Testis (tissue), 2 donors: ENCODE measurements at regions not wholly inside any gene's neighbourhood (a gene's known extent, or its start where the extent isn't known, plus 50 kb on each side); places are given as distances from the start of the nearest gene placed in this dataset.

Source experiments
- DNase-seq: peaks from one replicate; pipeline ENCODE4 v3.0.0-alpha.2; 2019
- H3K27ac ChIP-seq, 2 donors: fragments of 200-600 bp; sonication (generic); one replicate each; pipeline ENCODE4 v1.5.1; 2019
- H3K27me3 ChIP-seq: fragments of 200-600 bp; sonication (generic); one replicate; pipeline ENCODE4 v1.5.1; 2019
- H3K36me3 ChIP-seq: fragments of 200-600 bp; sonication (generic); one replicate; pipeline ENCODE4 v1.5.1; 2017; ENCODE audit warnings: low read depth; ENCODE audit errors: missing control alignments
- H3K4me1 ChIP-seq: fragments of 200-600 bp; sonication (generic); one replicate; pipeline ENCODE4 v1.5.1; 2019
- H3K4me3 ChIP-seq, 2 donors: fragments of 200-600 bp; sonication (generic); one replicate each; pipeline ENCODE4 v1.5.1; 2017 to 2019
- H3K9me3 ChIP-seq: fragments of 200-600 bp; sonication (generic); one replicate; pipeline ENCODE4 v1.5.1; 2017
- POLR2A ChIP-seq: fragments of 450-650 bp; IDR thresholded peaks from one replicate; pipeline ENCODE4 v1.6.1; 2017; ENCODE audit warnings: antibody characterized with exemption, mild to moderate bottlenecking, moderate library complexity
- WGBS, 2 donors: methylation state at CpG; one replicate each; pipeline ENCODE4 v1.1.5; 2018; 5-methylcytosine and 5-hydroxymethylcytosine counted together
- intact Hi-C: fragments of 100-400 bp; cut with DNase I; formaldehyde crosslinking; loops from one replicate; pipeline ENCODE4 v1.15.1; 2023; ENCODE audit warnings: low total_unique reads
- TF ChIP-seq, protein P1 (sequence below), 3 experiments: fragments of 450-650 bp in 2 of 3; fragments of 200-600 bp in 1 of 3; sonication (generic) in 1 of 3; IDR thresholded peaks; one replicate each; pipeline ENCODE4 v1.5.1; 2016 to 2019; ENCODE audit warnings: antibody characterized with exemption in 3 of 3, mild to moderate bottlenecking in 2 of 3, moderate library complexity in 1 of 3

DNA sequence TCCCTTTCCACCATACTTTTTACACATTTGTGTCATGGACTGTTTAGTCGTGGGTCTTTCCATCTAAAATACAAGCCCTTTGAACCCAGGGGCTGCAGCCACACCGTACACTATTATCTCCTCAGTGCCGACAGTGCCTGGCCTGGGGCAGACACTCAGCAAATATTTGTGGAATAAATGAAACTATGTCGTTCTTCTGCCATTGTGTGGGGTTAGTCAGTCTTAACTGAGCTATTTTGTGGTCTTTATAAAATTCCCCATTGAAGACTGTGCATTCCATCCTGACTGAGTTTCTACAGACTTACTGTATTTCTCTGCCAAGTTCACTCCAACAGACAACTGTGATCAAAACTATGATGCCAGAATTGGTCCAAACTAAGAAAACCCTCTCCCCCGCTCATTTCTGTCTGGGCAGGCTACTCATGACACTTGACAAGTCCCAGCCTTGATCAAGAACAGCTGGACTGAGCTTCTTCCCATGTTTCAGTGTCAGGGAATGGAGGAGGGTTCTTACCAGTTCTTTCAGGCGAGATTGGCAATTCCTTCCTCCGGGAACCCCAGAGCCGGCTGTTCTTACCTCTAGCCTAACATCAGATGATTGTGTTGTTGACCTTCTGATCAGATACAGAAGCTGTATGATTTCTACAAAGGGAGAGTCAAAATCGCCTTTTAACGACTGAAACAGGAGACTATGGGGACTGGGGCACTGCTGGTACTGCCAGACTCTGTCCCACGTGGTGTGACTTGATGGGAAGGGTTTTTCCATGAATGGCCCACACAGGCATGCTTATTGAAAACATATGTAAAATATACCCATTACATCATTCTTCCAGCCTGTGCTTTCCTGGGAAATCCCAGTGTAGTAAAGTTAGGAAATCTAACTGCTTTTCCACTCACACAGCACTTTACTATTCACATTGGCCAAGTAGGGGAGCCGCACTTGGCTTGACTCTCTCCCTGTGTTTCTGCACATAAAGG, 77.4 kb upstream of the NPAS2 start:
- intact Hi-C loops: no loop called here

DNA sequence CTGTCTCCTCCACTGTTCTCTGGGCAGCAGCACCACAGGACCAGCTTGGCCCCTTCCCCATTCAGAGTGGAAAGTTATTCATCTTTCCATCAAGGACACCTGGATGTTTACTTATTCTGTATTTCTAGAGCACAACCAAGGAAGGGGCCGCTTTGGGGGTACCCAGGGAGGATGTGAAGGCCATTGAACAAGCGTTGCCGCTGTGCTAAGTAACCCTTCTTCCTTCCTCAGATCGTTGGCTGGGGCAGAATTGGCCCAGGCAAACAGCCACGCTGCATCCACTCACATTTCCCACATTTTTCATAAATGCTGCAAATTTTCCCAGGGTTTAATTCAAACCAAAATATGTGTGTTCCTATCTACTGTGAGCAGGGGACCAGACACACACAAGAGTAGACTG, 76.2 kb upstream of the NPAS2 start:
- TF ChIP-seq, protein P1, sequence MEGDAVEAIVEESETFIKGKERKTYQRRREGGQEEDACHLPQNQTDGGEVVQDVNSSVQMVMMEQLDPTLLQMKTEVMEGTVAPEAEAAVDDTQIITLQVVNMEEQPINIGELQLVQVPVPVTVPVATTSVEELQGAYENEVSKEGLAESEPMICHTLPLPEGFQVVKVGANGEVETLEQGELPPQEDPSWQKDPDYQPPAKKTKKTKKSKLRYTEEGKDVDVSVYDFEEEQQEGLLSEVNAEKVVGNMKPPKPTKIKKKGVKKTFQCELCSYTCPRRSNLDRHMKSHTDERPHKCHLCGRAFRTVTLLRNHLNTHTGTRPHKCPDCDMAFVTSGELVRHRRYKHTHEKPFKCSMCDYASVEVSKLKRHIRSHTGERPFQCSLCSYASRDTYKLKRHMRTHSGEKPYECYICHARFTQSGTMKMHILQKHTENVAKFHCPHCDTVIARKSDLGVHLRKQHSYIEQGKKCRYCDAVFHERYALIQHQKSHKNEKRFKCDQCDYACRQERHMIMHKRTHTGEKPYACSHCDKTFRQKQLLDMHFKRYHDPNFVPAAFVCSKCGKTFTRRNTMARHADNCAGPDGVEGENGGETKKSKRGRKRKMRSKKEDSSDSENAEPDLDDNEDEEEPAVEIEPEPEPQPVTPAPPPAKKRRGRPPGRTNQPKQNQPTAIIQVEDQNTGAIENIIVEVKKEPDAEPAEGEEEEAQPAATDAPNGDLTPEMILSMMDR (IDR thresholded peaks at IDR 0.05): no peak
- no peak for TF ChIP-seq POLR2A
- 55 to 70% methylated on average over 5 of the region's 5 CpGs for WGBS, 2 donors
- Histone ChIP-seq H3K27me3 (no peaks in the 10 kb centered on the region), H3K27ac (no peak overlapping the region), H3K4me3 (no peak overlapping the region), H3K9me3 (no peaks in the 10 kb centered on the region), H3K4me1 (no peaks in the 10 kb centered on the region), H3K36me3 (no peaks in the 10 kb centered on the region)
- intact Hi-C loops: no loop called here
- DNase-seq: no peak

More for the DNA sequence above, 77.4 kb upstream of the NPAS2 start:
- DNase-seq: no peak
- no peaks in the 10 kb centered on the region for H3K9me3 ChIP-seq
- H3K4me1 ChIP-seq: no peaks in the 10 kb centered on the region
- no peak overlapping the region for H3K4me3 ChIP-seq
- no peak for TF ChIP-seq POLR2A
- TF ChIP-seq, protein P1 (IDR thresholded peaks at IDR 0.05): no peak
- WGBS, 2 donors: 51 to 52% methylated on average over 12 of the region's 12 CpGs
- no peaks in the 10 kb centered on the region for H3K27me3 ChIP-seq
- no peaks in the 10 kb centered on the region for H3K36me3 ChIP-seq
- H3K27ac ChIP-seq: no peak overlapping the region

GRCh38 chr2:100744184-100744583, 75.8 kb upstream of the NPAS2 start:
- DNase-seq: no peak
- WGBS, 2 donors: 90 to 91% methylated on average over 11 of the region's 11 CpGs
- Histone ChIP-seq H3K9me3 (no peaks in the 10 kb centered on the region), H3K4me1 (no peaks in the 10 kb centered on the region), H3K4me3 (no peak overlapping the region), H3K36me3 (no peaks in the 10 kb centered on the region), H3K27me3 (no peaks in the 10 kb centered on the region), H3K27ac (no peak overlapping the region)
- TF ChIP-seq POLR2A: no peak
- TF ChIP-seq, protein P1 (IDR thresholded peaks at IDR 0.05): no peak
- intact Hi-C loops: no loop called here

- TF ChIP-seq, protein P1 (IDR thresholded peaks at IDR 0.05): no peak
- no peak for TF ChIP-seq POLR2A
- 82 to 93% methylated on average over 5 of the region's 5 CpGs for WGBS, 2 donors
- no peaks in the 10 kb centered on the region for H3K36me3 ChIP-seq
- H3K4me1 ChIP-seq: no peaks in the 10 kb centered on the region
- intact Hi-C loops: no loop called here
- no peaks in the 10 kb centered on the region for H3K9me3 ChIP-seq
- H3K27me3 ChIP-seq: no peaks in the 10 kb centered on the region
- H3K27ac ChIP-seq: no peak overlapping the region
- no peak for DNase-seq
- H3K4me3 ChIP-seq: no peak overlapping the region
These were observed 75.3 kb upstream of the NPAS2 start for GRCh38 chr2:100744589-100744988.
